Ishikawa (cell line): ENCODE measurements at regions not wholly inside any gene's neighbourhood (a gene's known extent, or its start where the extent isn't known, plus 50 kb on each side); places are given as distances from the start of the nearest gene placed in this dataset.

ENCODE experiments used
- CEBPB ChIP-seq: IDR thresholded peaks from 2 replicates; pipeline ENCODE4 v1.6.1; 2012
- CREB1 ChIP-seq: IDR thresholded peaks from 2 replicates; pipeline ENCODE4 v1.6.1; 2012; ENCODE audit warnings: low read depth
- EGR1 ChIP-seq: IDR thresholded peaks from 2 replicates; pipeline ENCODE4 v1.6.1; 2012
- EP300 ChIP-seq: IDR thresholded peaks from 2 replicates; pipeline ENCODE4 v1.6.1; 2012; ENCODE audit warnings: borderline replicate concordance
- FOXM1 ChIP-seq: IDR thresholded peaks from 2 replicates; pipeline ENCODE4 v1.6.1; 2012; ENCODE audit warnings: low read depth, borderline replicate concordance
- MAX ChIP-seq: IDR thresholded peaks from 2 replicates; pipeline ENCODE4 v1.6.1; 2012
- NFIC ChIP-seq: IDR thresholded peaks from 2 replicates; pipeline ENCODE4 v1.6.1; 2012
- RAD21 ChIP-seq: IDR thresholded peaks from 2 replicates; pipeline ENCODE4 v1.6.1; 2012; ENCODE audit warnings: low read depth
- REST ChIP-seq: IDR thresholded peaks from 2 replicates; pipeline ENCODE4 v1.6.1; 2012; ENCODE audit warnings: low read depth, mild to moderate bottlenecking
- TAF1 ChIP-seq: IDR thresholded peaks from 2 replicates; pipeline ENCODE4 v1.6.1; 2012; ENCODE audit warnings: low read depth, mild to moderate bottlenecking
- TCF12 ChIP-seq: IDR thresholded peaks from 2 replicates; pipeline ENCODE4 v1.6.1; 2012; ENCODE audit warnings: low read depth
- TEAD4 ChIP-seq: IDR thresholded peaks from 2 replicates; pipeline ENCODE4 v1.6.1; 2012
- USF1 ChIP-seq: IDR thresholded peaks from 2 replicates; pipeline ENCODE4 v1.6.1; 2012
- YY1 ChIP-seq: IDR thresholded peaks from 2 replicates; pipeline ENCODE4 v1.6.1; 2012; ENCODE audit warnings: low read depth
- ZBTB7A ChIP-seq: IDR thresholded peaks from 2 replicates; pipeline ENCODE4 v1.6.1; 2012; ENCODE audit warnings: low read depth

- no peak for TF ChIP-seq EGR1
- TF ChIP-seq MAX = no peak
- TF ChIP-seq TAF1 = no peak
- TF ChIP-seq NFIC = no peak
- TF ChIP-seq USF1 = no peak
- no peak for TF ChIP-seq RAD21
- no peak for TF ChIP-seq YY1
- TF ChIP-seq CEBPB = no peak
- no peak for TF ChIP-seq FOXM1
- no peak for TF ChIP-seq CREB1
- TF ChIP-seq TEAD4 = no peak
- no peak for TF ChIP-seq EP300
- no peak for TF ChIP-seq TCF12
- no peak for TF ChIP-seq REST
- no peak for TF ChIP-seq ZBTB7A
These were observed 88.7 kb downstream of the SLITRK6 start for GRCh38 chr13:85710545-85710944.

- TF ChIP-seq REST = no peak
- no peak for TF ChIP-seq TEAD4
- no peak for TF ChIP-seq TAF1
- TF ChIP-seq USF1 = no peak
- TF ChIP-seq NFIC = no peak
- no peak for TF ChIP-seq TCF12
- TF ChIP-seq CREB1 = no peak
- TF ChIP-seq FOXM1 = no peak
- TF ChIP-seq EP300 = no peak
- no peak for TF ChIP-seq MAX
These were observed 89.5 kb downstream of the SLITRK6 start for GRCh38 chr13:85709721-85710120.

- no peak for TF ChIP-seq ZBTB7A
- no peak for TF ChIP-seq CREB1
- no peak for TF ChIP-seq USF1
- no peak for TF ChIP-seq RAD21
- TF ChIP-seq EP300 = no peak
These were observed 90.1 kb downstream of the SLITRK6 start for GRCh38 chr13:85709072-85709471.

GRCh38 chr13:85700906-85701305, 98.3 kb downstream of the SLITRK6 start:
- TF ChIP-seq USF1 (no peak), RAD21 (no peak), MAX (no peak)

GRCh38 chr13:85698256-85698655, 101.0 kb downstream of the SLITRK6 start:
- TF ChIP-seq MAX (no peak), REST (no peak), USF1 (no peak)
